OCI-M1 (cell line): ENCODE measurements at regions not wholly inside any gene's neighbourhood (a gene's known extent, or its start where the extent isn't known, plus 50 kb on each side); places are given as distances from the start of the nearest gene placed in this dataset.

Source experiments
- DNase-seq: peaks from one replicate; lab custom pipeline; 2025; lab: John Stamatoyannopoulos, UW

DNA sequence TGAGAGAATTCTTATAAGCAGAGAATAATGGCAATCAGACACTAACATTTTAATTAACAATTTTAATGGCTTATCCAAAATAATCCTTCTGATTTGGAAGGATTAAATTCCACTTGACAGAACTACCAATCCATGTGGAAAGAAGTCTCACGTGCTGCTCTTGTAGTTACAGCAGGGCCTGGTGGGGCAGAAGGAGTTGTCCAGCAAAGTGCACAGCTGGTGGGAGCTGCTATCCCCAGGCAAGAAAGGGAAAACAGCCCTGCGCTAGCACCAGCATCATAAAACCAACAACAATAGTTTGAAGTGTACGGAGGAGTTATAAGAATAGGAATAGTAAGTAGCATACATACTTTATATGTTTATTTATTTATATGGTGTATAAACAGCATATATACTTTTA is 127.4 kb upstream of the TRIM2 start:
- DNase-seq: no peak

- peak; percentile 92 for DNase-seq
Measured at GRCh38 chr4:153079857-153080391, 124.3 kb upstream of the TRIM2 start.

- no peak for DNase-seq
Measured at GRCh38 chr4:153081006-153081580, 123.2 kb upstream of the TRIM2 start.

GRCh38 chr4:153081693-153082092 is 122.5 kb upstream of the TRIM2 start:
- no peak for DNase-seq

DNA sequence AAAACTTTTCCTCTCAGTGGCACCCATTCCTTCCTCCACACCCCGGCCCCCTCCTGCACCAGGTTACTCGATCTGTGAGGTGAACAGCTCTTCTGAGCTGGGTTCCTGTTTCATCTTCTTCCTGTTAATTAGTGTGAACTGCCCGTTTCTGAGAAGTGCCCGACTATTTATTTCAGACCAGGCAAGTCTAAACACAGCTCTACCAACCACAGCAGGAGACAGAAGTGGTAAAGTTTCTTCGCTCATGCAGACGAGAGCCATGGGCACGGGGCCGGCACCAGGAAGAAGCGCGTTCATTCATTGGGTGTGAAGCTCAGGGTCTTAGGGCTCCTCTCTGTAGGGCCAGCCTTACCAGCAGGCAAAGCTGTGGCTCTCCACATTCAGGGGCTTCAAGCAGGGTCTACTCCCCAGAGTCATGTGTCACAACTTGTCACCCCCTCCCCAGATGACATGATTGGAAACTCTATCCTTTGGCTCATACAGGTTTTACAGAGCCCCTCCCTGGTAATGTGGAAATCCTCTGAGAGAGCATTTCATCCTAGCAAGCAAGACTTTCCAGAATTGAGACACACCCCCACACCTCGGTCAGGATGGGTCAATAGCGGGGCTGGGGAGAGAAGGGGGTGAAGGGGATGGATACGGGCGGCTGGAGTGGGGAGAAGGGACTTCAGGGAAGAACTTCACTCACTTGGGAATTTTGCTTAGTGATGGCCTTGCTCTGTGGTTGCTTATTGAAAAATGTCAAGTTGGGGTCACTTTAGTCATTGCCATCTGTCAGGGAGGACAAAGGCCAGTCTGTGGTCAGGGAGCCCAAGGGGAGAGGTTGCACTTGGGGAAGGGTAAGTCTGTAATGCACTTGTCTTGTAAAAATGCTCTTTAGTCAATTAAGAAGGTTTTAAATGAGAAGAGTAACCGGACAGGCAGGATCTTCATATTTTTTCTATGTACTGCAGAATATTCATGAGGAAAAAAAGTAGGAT is 121.6 kb upstream of the TRIM2 start:
- no peak for DNase-seq

DNA sequence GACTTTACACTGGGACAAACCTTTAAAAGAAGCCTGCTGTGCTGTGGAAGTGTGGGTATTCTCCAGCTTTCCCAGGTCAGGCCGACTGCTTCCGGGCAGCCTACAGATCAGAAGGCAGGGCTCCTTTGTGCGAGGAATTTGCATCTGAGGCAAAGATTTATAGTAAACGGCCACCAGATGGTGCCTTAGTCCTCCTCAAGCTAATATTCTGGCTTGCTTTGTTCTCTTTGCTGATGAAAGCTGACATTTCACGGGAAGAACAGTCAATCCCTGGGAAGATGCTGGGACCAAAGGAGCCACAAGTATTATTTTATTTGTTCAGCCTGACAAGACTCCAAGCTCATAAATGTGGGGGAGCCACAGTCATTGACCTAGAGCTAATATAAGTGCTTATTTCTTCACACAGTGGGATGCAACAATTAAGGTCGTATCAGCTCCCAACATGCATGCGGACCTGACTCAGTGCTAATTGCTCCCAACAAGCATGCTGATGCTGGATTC is 120.7 kb upstream of the TRIM2 start:
- peak; percentile 88 for DNase-seq

GRCh38 chr4:153084224-153084979 is 119.8 kb upstream of the TRIM2 start:
- DNase-seq: no peak

- DNase-seq: peak; percentile 91
Measured at GRCh38 chr4:153084980-153085630, 119.1 kb upstream of the TRIM2 start.

DNA sequence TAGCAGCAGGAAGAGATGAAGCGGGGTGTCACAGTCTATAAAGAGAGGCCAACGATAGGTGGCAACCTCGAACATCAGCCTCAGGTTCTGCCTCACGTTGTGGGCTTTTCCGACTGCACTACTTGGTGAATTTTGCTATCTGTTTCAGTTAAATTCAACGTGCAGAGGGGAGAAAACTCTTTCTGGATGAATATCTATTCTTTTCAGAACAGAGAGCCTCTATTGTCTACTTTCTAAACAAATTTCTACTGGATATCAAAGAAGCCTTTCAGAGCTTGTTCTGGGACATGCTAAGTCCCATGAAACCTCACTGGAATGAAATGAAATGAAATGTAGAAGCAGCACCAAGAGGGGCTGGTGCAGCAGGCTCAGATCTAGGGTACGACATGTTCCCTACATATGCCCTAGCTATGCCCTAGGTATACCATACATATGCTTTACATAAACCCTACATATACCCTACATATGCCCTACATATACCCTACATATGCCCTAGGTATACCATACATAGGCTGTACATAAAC is 116.5 kb upstream of the TRIM2 start:
- DNase-seq: no peak

DNA sequence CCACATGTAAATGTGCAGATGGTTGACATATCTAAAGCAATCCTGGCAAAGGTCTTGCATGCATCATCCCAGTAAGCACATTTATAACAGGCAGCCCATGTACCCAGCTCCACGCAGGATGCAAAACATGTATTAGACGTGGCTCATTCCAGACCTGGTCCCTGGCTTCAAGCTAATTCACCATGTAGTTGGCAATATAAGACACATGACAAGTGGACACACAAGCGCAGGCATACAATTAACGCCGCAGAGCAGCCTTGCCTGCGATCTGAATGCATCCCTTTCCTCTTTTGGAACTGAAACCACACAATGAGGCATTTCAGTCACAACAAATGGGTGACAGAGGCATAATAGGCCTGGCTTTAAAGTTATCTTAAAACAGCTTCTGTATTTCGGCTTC is 114.5 kb upstream of the TRIM2 start:
- no peak for DNase-seq

DNA sequence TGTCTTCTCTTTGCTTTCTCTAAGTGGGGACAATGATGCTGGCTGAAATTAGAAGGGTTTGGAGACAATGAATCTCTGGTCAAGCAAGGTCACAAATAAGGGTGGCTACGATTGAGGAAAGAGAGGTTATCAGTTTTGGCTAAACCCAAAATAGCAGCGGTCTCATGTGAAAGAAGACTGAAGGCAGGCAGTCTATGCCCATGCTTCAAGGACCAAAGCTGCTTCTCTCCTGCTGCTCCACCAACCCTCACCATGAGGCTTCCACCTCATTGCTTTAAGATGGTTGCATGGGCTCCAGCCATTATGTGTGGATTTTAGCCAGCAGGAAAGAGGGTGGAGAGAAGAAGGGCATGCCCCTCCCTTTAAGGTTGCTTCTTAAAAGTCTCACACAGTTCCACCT is 114.1 kb upstream of the TRIM2 start:
- no peak for DNase-seq

GRCh38 chr4:153090670-153091385 is 113.4 kb upstream of the TRIM2 start:
- DNase-seq: no peak

GRCh38 chr4:153093396-153093795 is 110.8 kb upstream of the TRIM2 start:
- no peak for DNase-seq

DNA sequence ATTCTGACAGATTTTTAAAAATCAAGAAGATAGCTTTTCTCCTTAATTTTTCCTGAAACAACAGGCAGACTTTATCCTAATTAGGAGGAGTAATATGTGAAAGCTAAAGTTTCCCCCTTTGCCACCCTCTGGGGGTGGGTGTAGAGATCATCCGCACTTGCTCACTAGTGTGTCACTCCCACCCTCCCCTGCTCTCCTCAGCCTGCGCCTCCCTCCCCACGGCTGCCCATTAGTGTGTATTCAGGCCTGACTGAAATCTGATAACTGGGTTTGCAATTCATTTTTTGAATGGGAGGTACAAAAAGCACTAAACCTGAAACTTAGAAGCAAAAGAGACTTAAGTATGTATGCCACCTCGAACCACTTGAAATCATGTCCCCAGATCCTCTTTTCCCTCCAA is 110.4 kb upstream of the TRIM2 start:
- DNase-seq: no peak

DNA sequence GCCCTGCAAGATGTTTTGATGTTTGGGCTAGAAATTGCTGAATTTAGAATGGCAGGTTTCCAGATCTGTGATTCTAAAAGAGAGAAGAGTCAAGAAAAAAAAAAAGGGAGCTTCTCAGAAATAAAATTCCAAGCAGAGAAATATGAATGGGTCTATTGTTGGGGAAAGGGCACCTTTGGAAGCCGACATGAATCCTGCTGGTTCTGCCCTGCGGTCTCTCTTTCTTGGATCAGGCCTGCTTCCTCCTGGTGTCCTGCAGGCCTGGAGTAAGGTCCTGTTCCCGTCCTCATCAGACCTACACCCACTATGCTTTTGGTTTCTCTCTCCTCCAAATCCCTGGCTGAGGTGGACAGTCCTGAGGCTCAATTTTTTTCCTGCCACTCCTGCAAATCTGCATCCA is 109.8 kb upstream of the TRIM2 start:
- DNase-seq: no peak

- no peak for DNase-seq
Measured at GRCh38 chr4:153095448-153096204, 108.6 kb upstream of the TRIM2 start.

DNA sequence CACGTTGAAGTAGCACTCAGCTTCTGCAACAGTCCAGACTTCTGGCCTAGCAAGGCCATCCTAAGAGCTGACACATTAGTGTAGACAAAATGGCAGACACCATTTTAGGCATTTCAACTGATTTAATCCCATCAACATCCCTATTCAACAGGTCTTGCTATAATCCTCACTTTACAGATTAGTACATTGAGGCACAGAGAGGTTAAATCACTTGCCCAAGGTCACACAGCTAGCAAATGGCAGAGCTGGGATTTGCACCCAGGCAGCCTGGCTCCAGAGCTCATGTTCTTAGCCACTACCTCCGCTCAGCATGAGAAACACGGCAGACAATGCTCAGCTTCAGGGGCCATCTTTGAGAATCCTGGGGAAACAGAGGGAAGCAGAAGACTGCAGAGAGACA is 107.9 kb upstream of the TRIM2 start:
- no peak for DNase-seq

DNA sequence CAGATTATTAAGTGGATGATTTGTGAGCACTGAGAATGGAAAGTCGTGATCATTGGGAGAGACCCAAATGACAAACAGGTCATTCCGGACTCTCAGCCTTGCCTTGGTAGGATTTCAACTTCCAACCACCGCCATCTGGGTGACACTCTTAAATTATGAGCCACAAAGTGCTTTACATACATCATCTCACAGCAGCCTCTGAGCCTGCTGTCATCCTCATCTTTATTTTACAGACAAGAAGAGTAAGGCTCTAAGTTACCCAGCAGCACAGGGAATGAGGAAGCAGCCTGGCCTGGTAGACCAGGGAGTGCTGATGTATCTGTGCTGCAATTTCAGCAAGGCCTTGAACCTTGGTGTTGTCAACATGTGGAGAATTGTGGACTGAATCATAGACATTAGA is 105.8 kb upstream of the TRIM2 start:
- DNase-seq: no peak

- DNase-seq: no peak
Measured at GRCh38 chr4:153099391-153100140, 104.7 kb upstream of the TRIM2 start.
